ENCODE measurements at regions not wholly inside any gene's neighbourhood (a gene's known extent, or its start where the extent isn't known, plus 50 kb on each side); places are given as distances from the start of the nearest gene placed in this dataset.
"Not testable (repeated sequence)": the region's sequence is repeated elsewhere in the genome, so short reads cannot be mapped to it uniquely, and the experiment has no call there.

GRCh38 chr10:21043044-21043443 lies 145.9 kb upstream of the NEBL start:
- no peak for DNase-seq

- no peak for DNase-seq
Observed at GRCh38 chr10:21042536-21042935, 145.4 kb upstream of the NEBL start.

GRCh38 chr10:21041763-21042458 lies 144.8 kb upstream of the NEBL start:
- DNase-seq = no peak

- no peak for DNase-seq
Observed at GRCh38 chr10:21039721-21040120, 142.6 kb upstream of the NEBL start.

- no peak for DNase-seq
Observed at GRCh38 chr10:21036757-21037156, 139.6 kb upstream of the NEBL start.

GRCh38 chr10:21034770-21035169 lies 137.7 kb upstream of the NEBL start:
- DNase-seq = not testable (repeated sequence)

- DNase-seq = no peak
Observed at GRCh38 chr10:21034241-21034640, 137.1 kb upstream of the NEBL start.

GRCh38 chr10:21032587-21033319 lies 135.6 kb upstream of the NEBL start:
- no peak for DNase-seq

GRCh38 chr10:21031232-21031795 lies 134.2 kb upstream of the NEBL start:
- DNase-seq = no peak

GRCh38 chr10:21030091-21030490 lies 133.0 kb upstream of the NEBL start:
- no peak for DNase-seq

GRCh38 chr10:21022821-21023220 lies 125.7 kb upstream of the NEBL start:
- DNase-seq = no peak

GRCh38 chr10:21021843-21022594 lies 124.9 kb upstream of the NEBL start:
- no peak for DNase-seq

GRCh38 chr10:21021231-21021630 lies 124.1 kb upstream of the NEBL start:
- DNase-seq = no peak

- DNase-seq = no peak
Observed at GRCh38 chr10:21020545-21020944, 123.4 kb upstream of the NEBL start.

- DNase-seq = no peak
Observed at GRCh38 chr10:21019436-21019835, 122.3 kb upstream of the NEBL start.

GRCh38 chr10:21015851-21016250 lies 118.7 kb upstream of the NEBL start:
- no peak for DNase-seq

- no peak for DNase-seq
Observed at GRCh38 chr10:21014141-21014540, 117.0 kb upstream of the NEBL start.

- DNase-seq = no peak
Observed at GRCh38 chr10:21011433-21012018, 114.4 kb upstream of the NEBL start.

GRCh38 chr10:21010615-21011014 lies 113.5 kb upstream of the NEBL start:
- no peak for DNase-seq

GRCh38 chr10:21003240-21003822 lies 106.2 kb upstream of the NEBL start:
- no peak for DNase-seq

GRCh38 chr10:21002091-21002878 lies 105.2 kb upstream of the NEBL start:
- DNase-seq = no peak

GRCh38 chr10:20999699-21000098 lies 102.6 kb upstream of the NEBL start:
- no peak for DNase-seq

All from NCI-H446 treated with DMSO at 0.1 percent for 48 hours (cell line).